GM13977 (cell line): ENCODE measurements at regions not wholly inside any gene's neighbourhood (a gene's known extent, or its start where the extent isn't known, plus 50 kb on each side); places are given as distances from the start of the nearest gene placed in this dataset.

Source experiments
- DNase-seq: peaks from one replicate; pipeline ENCODE4 v3.0.0; 2012; ENCODE audit warnings: low spot score
- CTCF ChIP-seq: IDR thresholded peaks from 2 replicates; pipeline ENCODE4 v1.5.1; 2012; ENCODE audit warnings: mild to moderate bottlenecking, control low read depth; ENCODE audit not compliant: insufficient read depth; ENCODE audit errors: extremely low read depth, missing control alignments
- in situ Hi-C: fragments of 300-500 bp; cut with MboI; formaldehyde crosslinking; loops from one replicate; pipeline ENCODE4 v1.12.0; 2022; ENCODE audit warnings: low sequenced_read_pairs, low pct_unique_long_range_greater_than_20kb, mixed read lengths, inconsistent platforms; ENCODE audit not compliant: unreplicated experiment

GRCh38 chr4:138696058-138696457, 319.5 kb upstream of the NOCT start:
- DNase-seq, result no peak
- in situ Hi-C loops, result loop anchor here (25.0 kb wide), 1 partner anchor 659 kb away; no protein-coding TSS in a partner anchor
- TF ChIP-seq CTCF, result no peak

- in situ Hi-C loops, result loop anchor here (25.0 kb wide), 1 partner anchor 656 kb away; no protein-coding TSS in a partner anchor
- no peak for DNase-seq
These were observed 322.1 kb upstream of the NOCT start for GRCh38 chr4:138693526-138693925.

GRCh38 chr4:138692411-138692810, 323.2 kb upstream of the NOCT start:
- no peak for TF ChIP-seq CTCF

More at GRCh38 chr4:138693526-138693925, 322.1 kb upstream of the NOCT start:
- TF ChIP-seq CTCF, result no peak

GRCh38 chr4:138689593-138689992, 326.0 kb upstream of the NOCT start:
- DNase-seq, result no peak
- no peak for TF ChIP-seq CTCF
- in situ Hi-C loops, result loop anchor here (25.0 kb wide), 1 partner anchor 652 kb away; no protein-coding TSS in a partner anchor

More at GRCh38 chr4:138692411-138692810, 323.2 kb upstream of the NOCT start:
- in situ Hi-C loops, result loop anchor here (25.0 kb wide), 1 partner anchor 655 kb away; no protein-coding TSS in a partner anchor
- no peak for DNase-seq

- DNase-seq, result no peak
- TF ChIP-seq CTCF, result no peak
These were observed 326.4 kb upstream of the NOCT start for GRCh38 chr4:138689187-138689586.

GRCh38 chr4:138688408-138689085, 327.0 kb upstream of the NOCT start:
- no peak for DNase-seq
- in situ Hi-C loops, result loop anchor here (25.0 kb wide), 1 partner anchor 651 kb away; no protein-coding TSS in a partner anchor
- no peak for TF ChIP-seq CTCF

More at GRCh38 chr4:138689187-138689586, 326.4 kb upstream of the NOCT start:
- in situ Hi-C loops, result loop anchor here (25.0 kb wide), 1 partner anchor 652 kb away; no protein-coding TSS in a partner anchor
